HCT116 (cell line): ENCODE measurements at regions not wholly inside any gene's neighbourhood (a gene's known extent, or its start where the extent isn't known, plus 50 kb on each side); places are given as distances from the start of the nearest gene placed in this dataset.

Source experiments
- ATAC-seq: fragments of 200-7000 bp; cut with Tn5 transposase; 2 replicates; pipeline ENCODE4 v1.9.1; 2020; ENCODE audit warnings: mild to moderate bottlenecking, moderate library complexity
- BruUV-seq: library from RNA; stranded (reverse); fragments of 400-500 nt; replicated peaks from 2 replicates; lab custom pipeline; 2021; lab: Mats Ljungman, UMichigan
- CTCF ChIA-PET: fragments of 300-600 bp; sonication (Branson Sonifier 250); formaldehyde crosslinking; loops from one replicate; lab custom pipeline; 2021; ENCODE audit warnings: antibody characterized with exemption; lab: Charles Lee
- POLR2A ChIA-PET: fragments of 300-600, 350-600 bp; sonication (Branson Sonifier 250); formaldehyde crosslinking; loops from one replicate; lab custom pipeline; 2021; ENCODE audit warnings: antibody characterized with exemption; lab: Charles Lee
- RAD21 ChIA-PET, 2 experiments: fragments of 300-600 bp; sonication (Branson Sonifier 250); formaldehyde crosslinking; loops; one replicate each; lab custom pipeline; 2023; ENCODE audit warnings: low total read pairs in 2 of 2; ENCODE audit not compliant: uncharacterized antibody in 2 of 2, unreplicated experiment in 2 of 2, low non-redundant PET in 1 of 2; lab: Charles Lee
- DNase-seq: peaks from one replicate; pipeline ENCODE4 v3.0.0-alpha.2; 2010; ENCODE audit warnings: low read depth, low spot score
- H2AFZ ChIP-seq: fragments of 200-600 bp; shearing (Covaris generic), sonication (generic); 2 replicates; pipeline ENCODE4 v1.6.1; 2017; ENCODE audit warnings: low read depth, mixed run types, mixed read lengths, antibody characterized with exemption, low read length; ENCODE audit not compliant: poor library complexity, severe bottlenecking
- H3K27ac ChIP-seq: 2 replicates; pipeline ENCODE4 v1.5.1; 2012; ENCODE audit warnings: low read depth, low read length
- H3K27me3 ChIP-seq: fragments of 200-600 bp; sonication (generic); 2 replicates; pipeline ENCODE4 v1.6.1; 2016; ENCODE audit warnings: mixed run types, low read length, mixed read lengths; ENCODE audit not compliant: insufficient read depth
- H3K36me3 ChIP-seq, 2 experiments: fragments of 200-500 bp in 1 of 2; fragments of 200-600 bp in 1 of 2; sonication (Bioruptor generic) in 1 of 2; sonication (generic) in 1 of 2; 2 replicates each; pipeline versions ENCODE4 v1.5.1 to v1.6.1; 2014 to 2016; ENCODE audit warnings: low read length in 2 of 2, inconsistent platforms in 1 of 2, mixed read lengths in 1 of 2, mixed run types in 1 of 2; ENCODE audit not compliant: insufficient read depth in 2 of 2, control insufficient read depth in 1 of 2
- H3K4me1 ChIP-seq, 2 experiments: fragments of 200-600 bp in 1 of 2; sonication (generic) in 1 of 2; 2 replicates each; pipeline versions ENCODE4 v1.5.1 to v1.6.1; 2012 to 2017; ENCODE audit warnings: low read length in 2 of 2, inconsistent platforms in 1 of 2, mild to moderate bottlenecking in 1 of 2, mixed read lengths in 1 of 2, mixed run types in 1 of 2, moderate library complexity in 1 of 2; ENCODE audit not compliant: insufficient read depth in 2 of 2, control insufficient read depth in 1 of 2
- H3K4me2 ChIP-seq: fragments of 200-600 bp; sonication (generic); 2 replicates; pipeline ENCODE4 v1.6.1; 2017; ENCODE audit warnings: mixed run types, low read length, mixed read lengths
- H3K4me3 ChIP-seq, 2 experiments: fragments of 200-600 bp in 1 of 2; sonication (generic) in 1 of 2; replicated peaks in 1 of 2; 2 replicates each; pipeline ENCODE4 v1.5.1; 2011 to 2016; ENCODE audit warnings: low read length in 2 of 2, control low read depth in 1 of 2, low read depth in 1 of 2, mild to moderate bottlenecking in 1 of 2, mixed read lengths in 1 of 2, mixed run types in 1 of 2
- H3K79me2 ChIP-seq: fragments of 200-600 bp; sonication (generic); 2 replicates; pipeline ENCODE4 v1.6.1; 2017; ENCODE audit warnings: mild to moderate bottlenecking, mixed run types, low read length, moderate library complexity, mixed read lengths; ENCODE audit not compliant: insufficient read depth
- H3K9ac ChIP-seq: fragments of 200-600 bp; sonication (generic); 2 replicates; pipeline ENCODE4 v1.6.1; 2016; ENCODE audit warnings: low read length, mixed read lengths
- H3K9me2 ChIP-seq: fragments of 200-600 bp; sonication (generic), shearing (Covaris generic); 2 replicates; pipeline ENCODE4 v1.6.1; 2017; ENCODE audit warnings: mixed run types, mild to moderate bottlenecking, moderate library complexity; ENCODE audit not compliant: insufficient read depth
- H3K9me3 ChIP-seq, 2 experiments: fragments of 200-500 bp in 1 of 2; fragments of 200-600 bp in 1 of 2; sonication (Bioruptor generic) in 1 of 2; sonication (generic) in 1 of 2; 2 replicates each; pipeline ENCODE4 v1.6.1; 2014 to 2017; ENCODE audit warnings: low read length in 2 of 2, mixed read lengths in 2 of 2, inconsistent platforms in 1 of 2, low read depth in 1 of 2, mild to moderate bottlenecking in 1 of 2, mixed run types in 1 of 2, moderate library complexity in 1 of 2; ENCODE audit not compliant: control insufficient read depth in 1 of 2, insufficient read depth in 1 of 2
- H4K20me1 ChIP-seq: fragments of 200-600 bp; sonication (generic), shearing (Covaris generic); 2 replicates; pipeline ENCODE4 v1.6.1; 2017; ENCODE audit warnings: mixed run types, mild to moderate bottlenecking, moderate library complexity; ENCODE audit not compliant: insufficient read depth
- ATF3 ChIP-seq: IDR thresholded peaks from 2 replicates; pipeline ENCODE4 v1.6.1; 2012
- FOSL1 ChIP-seq: IDR thresholded peaks from 2 replicates; pipeline ENCODE4 v1.6.1; 2012; ENCODE audit warnings: low read depth
- POLR2A ChIP-seq: IDR thresholded peaks from 2 replicates; pipeline ENCODE4 v1.7.0; 2011; ENCODE audit warnings: borderline replicate concordance; ENCODE audit not compliant: insufficient read depth, insufficient read length; ENCODE audit errors: extremely low read depth
- POLR2AphosphoS5 ChIP-seq: IDR thresholded peaks from 2 replicates; pipeline ENCODE4 v1.6.1; 2011; ENCODE audit warnings: mild to moderate bottlenecking, low read depth, low read length, moderate library complexity
- REST ChIP-seq: IDR thresholded peaks from 2 replicates; pipeline ENCODE4 v1.6.1; 2012; ENCODE audit warnings: low read depth
- SP1 ChIP-seq: IDR thresholded peaks from 2 replicates; pipeline ENCODE4 v1.6.1; 2012; ENCODE audit warnings: low read depth
- TCF7L2 ChIP-seq: IDR thresholded peaks from 2 replicates; pipeline ENCODE4 v1.7.0; 2011; ENCODE audit warnings: borderline replicate concordance, inconsistent platforms; ENCODE audit not compliant: insufficient read depth, insufficient read length; ENCODE audit errors: extremely low read depth
- intact Hi-C: fragments of 100-400 bp; cut with micrococcal nuclease; formaldehyde crosslinking; loops from 2 replicates; pipeline ENCODE4 v1.10.0; 2022

DNA sequence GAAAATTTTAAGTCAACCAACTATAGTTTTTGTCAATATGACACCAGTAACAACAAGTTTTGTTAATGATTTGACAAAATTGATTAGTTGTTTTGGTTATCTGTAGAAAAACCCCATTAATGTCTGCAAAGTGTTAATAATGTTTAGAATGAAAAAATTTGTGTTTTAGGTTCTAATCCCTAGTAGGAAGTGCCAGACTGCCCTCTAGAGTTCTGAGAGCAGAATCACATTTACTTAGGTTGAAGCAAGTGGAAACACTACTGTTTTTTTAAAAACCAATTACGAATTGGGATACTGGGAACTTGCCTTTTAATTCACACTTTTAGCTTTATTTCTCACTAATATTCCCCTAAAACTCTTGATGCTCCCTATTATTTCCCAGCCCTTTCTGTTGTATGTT, 101.1 kb upstream of the CYLC1 start (continued):
- no peak for TF ChIP-seq REST
- TF ChIP-seq POLR2A: no peak

DNA sequence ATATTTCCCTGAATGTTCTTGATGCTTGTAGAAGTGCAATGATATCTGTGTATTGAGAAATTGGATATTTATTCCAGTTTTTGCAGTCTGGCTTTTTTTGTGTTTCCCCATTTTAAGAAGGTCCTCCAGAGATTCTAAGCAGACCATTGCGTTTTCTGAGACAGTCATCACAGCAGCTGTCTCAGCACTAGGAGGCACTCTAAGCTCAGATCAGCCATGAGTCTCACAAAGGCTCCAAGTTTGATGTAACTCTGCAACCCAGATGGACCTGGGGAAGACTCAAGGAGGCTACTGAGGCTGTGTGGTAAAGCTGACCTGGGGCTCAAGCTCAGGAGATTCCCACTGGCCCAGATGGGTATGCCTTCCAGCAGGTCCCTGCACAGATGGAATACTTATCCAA, 89.3 kb upstream of the CYLC1 start:
- Histone ChIP-seq H3K9ac (no peak overlapping the region), H3K4me3 (no peak overlapping the region), H2AFZ (no peak overlapping the region), H3K9me3 (no peaks in the 10 kb centered on the region), H3K4me1 (no peaks in the 10 kb centered on the region), H4K20me1 (no peaks in the 10 kb centered on the region), H3K27me3 (no peaks in the 10 kb centered on the region), H3K4me2 (no peak overlapping the region), H3K79me2 (no peaks in the 10 kb centered on the region), H3K9me2 (no peaks in the 10 kb centered on the region)
- BruUV-seq: no TSS peak
- CTCF ChIA-PET: no interaction called here
- ATAC-seq (no peak), DNase-seq (no peak)
- RAD21 ChIA-PET: no interaction called here
- POLR2A ChIA-PET: no interaction called here
- TF ChIP-seq POLR2AphosphoS5: no peak
- no peak for TF ChIP-seq FOSL1
- TF ChIP-seq SP1: no peak
- TF ChIP-seq ATF3: no peak
- TF ChIP-seq TCF7L2: no peak
- TF ChIP-seq, all 23 proteins: peak for 0
- H3K36me3 ChIP-seq: no peaks in the 10 kb centered on the region
- H3K27ac ChIP-seq: no peak overlapping the region
- intact Hi-C loops: no loop called here
